ENCODE measurements at regions not wholly inside any gene's neighbourhood (a gene's known extent, or its start where the extent isn't known, plus 50 kb on each side); places are given as distances from the start of the nearest gene placed in this dataset.

- TF ChIP-seq PRDM10 (tag by site-specific recombination; IDR thresholded peaks at IDR 0.05) (peak; percentile 23; the same call in 1 of the 2 replicates), ZXDB (tag by site-specific recombination; IDR thresholded peaks at IDR 0.05) (peak; percentile 30; the same call in 1 of the 2 replicates), FEZF1 (tag by site-specific recombination; IDR thresholded peaks at IDR 0.05) (0 out of 2 replicates have a peak, but pooled peaks have one; percentile 39)
Observed at GRCh38 chr12:30000401-30000800, 216.7 kb upstream of the TMTC1 start (continued).

- Histone ChIP-seq H3K9me3 (ENCODE audit: control insufficient read depth, insufficient read depth, low read depth, low read length) (no peaks in the 10 kb centered on the region), H3K4me1 (ENCODE audit: control insufficient read depth, insufficient read depth, low read length) (no peaks in the 10 kb centered on the region), H3K4me3 (ENCODE audit: low read depth, low read length) (no peak overlapping the region), H3K36me3 (ENCODE audit: control insufficient read depth in 2 of 2, insufficient read depth in 1 of 2, low read length in 2 of 2) (no peaks in the 10 kb centered on the region), H3K27ac (ENCODE audit: extremely low read depth, low read depth, low read length) (no peak overlapping the region)
- CTCF ChIA-PET = no interaction called here
- POLR2A ChIA-PET = no interaction called here
- no peak for TF ChIP-seq ZNF18 (tag by site-specific recombination; IDR thresholded peaks at IDR 0.05)
- TF ChIP-seq REST (tag by site-specific recombination; IDR thresholded peaks at IDR 0.05) = peak; percentile 51; the same call in 1 of the 2 replicates
- TF ChIP-seq ZNF292 (tag by site-specific recombination; IDR thresholded peaks at IDR 0.05; ENCODE audit: borderline replicate concordance, low read depth) = no peak
- TF ChIP-seq ZNF324 (tag by site-specific recombination; IDR thresholded peaks at IDR 0.05) = no peak
Observed at GRCh38 chr12:29996993-29997392, 213.3 kb upstream of the TMTC1 start.

- H3K4me1 ChIP-seq (ENCODE audit: control insufficient read depth, insufficient read depth, low read length) = no peaks in the 10 kb centered on the region
- CTCF ChIA-PET = no interaction called here
- no peak overlapping the region for H3K4me3 ChIP-seq (ENCODE audit: low read depth, low read length)
- H3K36me3 ChIP-seq (ENCODE audit: control insufficient read depth in 2 of 2, insufficient read depth in 1 of 2, low read length in 2 of 2) = no peaks in the 10 kb centered on the region
- H3K9me3 ChIP-seq (ENCODE audit: control insufficient read depth, insufficient read depth, low read depth, low read length) = no peaks in the 10 kb centered on the region
- H3K27ac ChIP-seq (ENCODE audit: extremely low read depth, low read depth, low read length) = no peak overlapping the region
- POLR2A ChIA-PET = no interaction called here
- TF ChIP-seq ZNF416 (tag by site-specific recombination; IDR thresholded peaks at IDR 0.05) = no peak
- no peak for TF ChIP-seq ZNF366 (tag by site-specific recombination; conservative IDR thresholded peaks at IDR 0.05)
- no peak for TF ChIP-seq ZNF211 (tag by site-specific recombination; IDR thresholded peaks at IDR 0.05; ENCODE audit: low read depth)
- no peak for TF ChIP-seq SP7 (tag by site-specific recombination; IDR thresholded peaks at IDR 0.05)
- TF ChIP-seq SP3 (tag by site-specific recombination; IDR thresholded peaks at IDR 0.05) = no peak
- TF ChIP-seq ZNF155 (tag by site-specific recombination; IDR thresholded peaks at IDR 0.05) = no peak
- no peak for TF ChIP-seq MEIS1 (CRISPR knock-in tag; IDR thresholded peaks at IDR 0.05; ENCODE audit: borderline replicate concordance)
- TF ChIP-seq CTCF (tag by site-specific recombination; IDR thresholded peaks at IDR 0.05) = no peak
- TF ChIP-seq ZNF146 (tag by site-specific recombination; IDR thresholded peaks at IDR 0.05) = no peak
- TF ChIP-seq KLF10 (tag by site-specific recombination; IDR thresholded peaks at IDR 0.05) = no peak
- no peak for TF ChIP-seq ZNF280C (tag by site-specific recombination; IDR thresholded peaks at IDR 0.05)
Observed at GRCh38 chr12:29992366-29992765, 208.6 kb upstream of the TMTC1 start.

Measured in HEK293 (cell line).